K562 (cell line): ENCODE measurements at regions not wholly inside any gene's neighbourhood (a gene's known extent, or its start where the extent isn't known, plus 50 kb on each side); places are given as distances from the start of the nearest gene placed in this dataset.

Experiments used
- EP300 ChIP-seq: IDR thresholded peaks from 2 replicates; pipeline ENCODE4 v1.6.1; 2012; ENCODE audit warnings: low read length, improper control_type of control experiment
- MXI1 ChIP-seq: IDR thresholded peaks from 2 replicates; pipeline ENCODE4 v1.6.1; 2011; ENCODE audit warnings: low read depth, mild to moderate bottlenecking, improper control_type of control experiment, low read length
- TCF7L2 ChIP-seq: fragments of 150-350 bp; IDR thresholded peaks from 2 replicates; pipeline ENCODE4 v1.6.1; 2016; ENCODE audit warnings: low read depth, mild to moderate bottlenecking, low read length, moderate library complexity
- ZBTB40 ChIP-seq, 2 experiments: fragments of 450-650 bp in 1 of 2; sonication (generic) in 1 of 2; formaldehyde crosslinking in 1 of 2; IDR thresholded peaks; 2 replicates each; pipeline versions ENCODE4 v1.7.1 to v1.9.0; 2016 to 2022; ENCODE audit warnings: inconsistent platforms in 1 of 2, mild to moderate bottlenecking in 1 of 2, missing genetic modification reagents in 1 of 2
- ZNF24 ChIP-seq: fragments of 450-650 bp; IDR thresholded peaks from 2 replicates; pipeline ENCODE4 v1.6.1; 2016

- no peak for TF ChIP-seq TCF7L2
- TF ChIP-seq ZNF24: no peak
- no peak for TF ChIP-seq EP300
- no peak for TF ChIP-seq MXI1
- TF ChIP-seq ZBTB40 (IDR thresholded peaks at IDR 0.05): no peak
- no peak for TF ChIP-seq ZBTB40 (CRISPR knock-in tag; IDR thresholded peaks at IDR 0.05)
Observed at GRCh38 chr2:189338115-189338514, 103.2 kb upstream of the WDR75 start.
